ENCODE measurements at regions not wholly inside any gene's neighbourhood (a gene's known extent, or its start where the extent isn't known, plus 50 kb on each side); places are given as distances from the start of the nearest gene placed in this dataset.

- no peaks in the 10 kb centered on the region for H4K20me1 ChIP-seq (replicated peaks in 1 of 2; ENCODE audit: control insufficient read depth in 1 of 2, insufficient read depth in 2 of 2, low read length in 2 of 2)
- no peaks in the 10 kb centered on the region for H3K79me1 ChIP-seq (ENCODE audit: low read depth, low read length)
- no peak overlapping the region for H3K9ac ChIP-seq (replicated peaks in 1 of 4; ENCODE audit: extremely low read depth in 1 of 4, low read depth in 3 of 4, low read length in 3 of 4)
- no peak overlapping the region for H3K4me3 ChIP-seq (ENCODE audit: extremely low read depth in 1 of 4, insufficient read depth in 2 of 4, low read depth in 3 of 4, low read length in 4 of 4)
- no peak overlapping the region for H2AK5ac ChIP-seq (ENCODE audit: low read depth, low read length)
- H3K23me2 ChIP-seq (ENCODE audit: low read depth, low read length) = no peaks in the 10 kb centered on the region
- no peak overlapping the region for H2BK5ac ChIP-seq (ENCODE audit: low read depth, low read length)
- H3K9me3 ChIP-seq (ENCODE audit: insufficient read depth in 2 of 2, low read depth in 1 of 2, low read length in 1 of 2) = no peaks in the 10 kb centered on the region
- no peak overlapping the region for H3K27ac ChIP-seq (ENCODE audit: low read depth, low read length)
- ChIA-PET CTCF (ENCODE audit: partially characterized antibody) (interaction anchor here (0.7 to 1.6 kb wide), 12 partner anchors 8 to 940 kb away, joined by 3 to 6 read pairs (median 3); no protein-coding TSS in a partner anchor), POLR2A (ENCODE audit: partially characterized antibody) (no interaction called here)
- H2BK12ac ChIP-seq (ENCODE audit: low read depth, low read length) = no peak overlapping the region
- H2BK120ac ChIP-seq (replicated peaks; ENCODE audit: low read depth, low read length) = no peak overlapping the region
- H2BK20ac ChIP-seq (ENCODE audit: low read length) = no peak overlapping the region
- H4K5ac ChIP-seq (ENCODE audit: insufficient read length, low read depth, low read length) = no peak overlapping the region
- H2AFZ ChIP-seq (ENCODE audit: low read length) = no peak overlapping the region
- H3K4me1 ChIP-seq (replicated peaks in 1 of 4; ENCODE audit: control insufficient read depth in 3 of 4, insufficient read depth in 4 of 4, low read length in 3 of 4) = no peaks in the 10 kb centered on the region
- 97% methylated on average over 3 of the region's 3 CpGs; no CpG with 5 or more reads in 1 of the 2 experiments for WGBS, 2 experiments (ENCODE audit: extremely low coverage in 1 of 2, insufficient coverage in 1 of 2, insufficient read length in 1 of 2, insufficient replicate concordance in 2 of 2, low coverage in 1 of 2, low lambda C conversion rate in 2 of 2, missing lambda C conversion rate in 1 of 2)
- no peaks in the 10 kb centered on the region for H3K36me3 ChIP-seq (ENCODE audit: control insufficient read depth in 2 of 4, insufficient read depth in 4 of 4, low read length in 3 of 4)
- no peak overlapping the region for H3K56ac ChIP-seq (replicated peaks; ENCODE audit: insufficient read length, low read depth, low read length)
- H3K4me2 ChIP-seq (ENCODE audit: insufficient read depth in 1 of 2, low read depth in 2 of 2, low read length in 2 of 2) = no peak overlapping the region
- H3K4ac ChIP-seq (replicated peaks; ENCODE audit: insufficient read length, low read depth, low read length) = no peak overlapping the region
- FAIRE-seq (no peak), DNase-seq (ENCODE audit: low read depth in 1 of 2, low spot score in 2 of 2) (no peak)
- H2BK15ac ChIP-seq (ENCODE audit: low read length) = no peak overlapping the region
- no peak overlapping the region for H3K14ac ChIP-seq (ENCODE audit: insufficient read length)
- no peaks in the 10 kb centered on the region for H3K27me3 ChIP-seq (replicated peaks in 1 of 4; ENCODE audit: control insufficient read depth in 3 of 4, extremely low read depth in 1 of 4, insufficient read depth in 3 of 4, low read length in 3 of 4)
- H4K91ac ChIP-seq (replicated peaks; ENCODE audit: insufficient read length, low read length) = no peak overlapping the region
- no peaks in the 10 kb centered on the region for H3K79me2 ChIP-seq (ENCODE audit: control insufficient read depth in 1 of 2, insufficient read depth in 2 of 2, low read length in 2 of 2)
- TF ChIP-seq CTCF (IDR thresholded peaks at IDR 0.05; ENCODE audit: control extremely low read depth in 1 of 3, insufficient read depth in 1 of 3, low read depth in 1 of 3, low read length in 3 of 3) = peak in 2 of 3 experiments; percentile 26 to 53; a peak in 2 of 4 replicates
- no peak for TF ChIP-seq RNF2 (IDR thresholded peaks at IDR 0.05; ENCODE audit: borderline replicate concordance, low read depth, low read length, missing control alignments, poor library complexity, severe bottlenecking)
- no peak for TF ChIP-seq CBX5 (IDR thresholded peaks at IDR 0.05; ENCODE audit: low read depth, low read length)
- no peak for TF ChIP-seq KDM4A (IDR thresholded peaks at IDR 0.05; ENCODE audit: low read depth, low read length, severe bottlenecking)
- peak; percentile 63 to 64 for TF ChIP-seq RAD21 (IDR thresholded peaks at IDR 0.05 in 1 of 2, conservative IDR thresholded peaks at IDR 0.05 in 1 of 2; ENCODE audit: low read depth in 2 of 2, low read length in 2 of 2)
- TF ChIP-seq TCF12 (IDR thresholded peaks at IDR 0.05; ENCODE audit: low read depth, low read length) = no peak
- no peak for TF ChIP-seq SRF (IDR thresholded peaks at IDR 0.05; ENCODE audit: low read depth, low read length)
- no peak overlapping the region for H4K8ac ChIP-seq (ENCODE audit: extremely low read depth, insufficient read depth, low read length)
- H3K18ac ChIP-seq (ENCODE audit: extremely low read depth, low read length) = no peak overlapping the region
- no peak overlapping the region for H3K23ac ChIP-seq (ENCODE audit: insufficient read length)
These were observed 67.7 kb upstream of the SPANXN2 start for GRCh38 chrX:143788265-143788664.
